GM20431 (cell line): ENCODE measurements at regions not wholly inside any gene's neighbourhood (a gene's known extent, or its start where the extent isn't known, plus 50 kb on each side); places are given as distances from the start of the nearest gene placed in this dataset.
"Not testable (repeated sequence)": the region's sequence is repeated elsewhere in the genome, so short reads cannot be mapped to it uniquely, and the experiment has no call there.

ENCODE experiments used
- in situ Hi-C: fragments of 300-500 bp; cut with MseI, MboI; formaldehyde crosslinking; loops from one replicate; pipeline ENCODE4 v1.15.0; 2020; ENCODE audit warnings: low sequenced_read_pairs; ENCODE audit not compliant: unreplicated experiment

GRCh38 chr11:69945157-69945556 is 125.9 kb upstream of the FGF3 start:
- in situ Hi-C loops: no loop called here

- in situ Hi-C loops: no loop called here
These were observed 128.0 kb upstream of the FGF3 start for GRCh38 chr11:69947059-69947792.

- in situ Hi-C loops: no loop called here
These were observed 128.6 kb upstream of the FGF3 start for GRCh38 chr11:69947793-69948255.

- in situ Hi-C loops: no loop called here
These were observed 129.3 kb upstream of the FGF3 start for GRCh38 chr11:69948256-69949141.

GRCh38 chr11:69949327-69949726 is 128.8 kb upstream of the ANO1 start:
- in situ Hi-C loops: no loop called here

- in situ Hi-C loops: no loop called here
These were observed 128.0 kb upstream of the ANO1 start for GRCh38 chr11:69950120-69950519.

GRCh38 chr11:69950621-69951020 is 127.5 kb upstream of the ANO1 start:
- in situ Hi-C loops: no loop called here

- in situ Hi-C loops: no loop called here
These were observed 126.3 kb upstream of the ANO1 start for GRCh38 chr11:69951821-69952220.

GRCh38 chr11:69952229-69952975 is 125.7 kb upstream of the ANO1 start:
- in situ Hi-C loops: not testable (repeated sequence)

- in situ Hi-C loops: no loop called here
These were observed 124.8 kb upstream of the ANO1 start for GRCh38 chr11:69953356-69953755.

- in situ Hi-C loops: no loop called here
These were observed 123.4 kb upstream of the ANO1 start for GRCh38 chr11:69954756-69955155.

GRCh38 chr11:69956669-69957190 is 121.4 kb upstream of the ANO1 start:
- in situ Hi-C loops: no loop called here

- in situ Hi-C loops: no loop called here
These were observed 120.3 kb upstream of the ANO1 start for GRCh38 chr11:69957849-69958248.

- in situ Hi-C loops: no loop called here
These were observed 119.8 kb upstream of the ANO1 start for GRCh38 chr11:69958308-69958707.

- in situ Hi-C loops: no loop called here
These were observed 118.7 kb upstream of the ANO1 start for GRCh38 chr11:69959461-69959860.

- in situ Hi-C loops: no loop called here
These were observed 116.4 kb upstream of the ANO1 start for GRCh38 chr11:69961738-69962137.

GRCh38 chr11:69962152-69962551 is 116.0 kb upstream of the ANO1 start:
- in situ Hi-C loops: no loop called here

- in situ Hi-C loops: no loop called here
These were observed 114.4 kb upstream of the ANO1 start for GRCh38 chr11:69963533-69964246.

- in situ Hi-C loops: no loop called here
These were observed 113.9 kb upstream of the ANO1 start for GRCh38 chr11:69964247-69964643.
